ENCODE measurements at regions not wholly inside any gene's neighbourhood (a gene's known extent, or its start where the extent isn't known, plus 50 kb on each side); places are given as distances from the start of the nearest gene placed in this dataset.
"Not testable (repeated sequence)": the region's sequence is repeated elsewhere in the genome, so short reads cannot be mapped to it uniquely, and the experiment has no call there.

DNA sequence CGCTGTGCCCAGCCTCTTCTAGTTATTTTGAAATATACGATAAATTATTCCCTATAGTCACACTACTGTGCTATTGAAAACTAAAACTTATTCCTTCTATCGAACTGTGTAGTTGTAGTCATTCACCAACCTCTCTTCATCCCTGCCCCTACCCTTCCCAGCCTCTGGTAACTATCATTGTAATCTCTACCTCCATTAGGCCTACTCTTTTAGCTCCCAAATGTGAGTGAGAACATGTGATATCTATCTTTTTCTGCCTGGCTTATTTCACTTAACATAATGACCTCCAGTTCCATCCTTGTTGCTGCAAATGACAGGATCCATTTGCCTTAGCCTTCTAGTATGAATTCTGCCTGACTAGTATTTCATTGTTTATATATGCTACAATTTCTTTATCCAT, 127.4 kb downstream of the PSAT1 start:
- intact Hi-C loops (cut with DNase I; ENCODE audit: low total_unique reads) (no loop called here), in situ Hi-C loops (cut with MboI; ENCODE audit: low pct_ligation_motif_present in 1 of 4, low pct_unique_long_range_greater_than_20kb in 1 of 4, low sequenced_read_pairs in 3 of 4) (no loop called here)
- no peak for TF ChIP-seq EP300 (IDR thresholded peaks at IDR 0.05; ENCODE audit: low read depth)
- TF ChIP-seq POLR2A (IDR thresholded peaks at IDR 0.05): no peak
- TF ChIP-seq, protein P1, sequence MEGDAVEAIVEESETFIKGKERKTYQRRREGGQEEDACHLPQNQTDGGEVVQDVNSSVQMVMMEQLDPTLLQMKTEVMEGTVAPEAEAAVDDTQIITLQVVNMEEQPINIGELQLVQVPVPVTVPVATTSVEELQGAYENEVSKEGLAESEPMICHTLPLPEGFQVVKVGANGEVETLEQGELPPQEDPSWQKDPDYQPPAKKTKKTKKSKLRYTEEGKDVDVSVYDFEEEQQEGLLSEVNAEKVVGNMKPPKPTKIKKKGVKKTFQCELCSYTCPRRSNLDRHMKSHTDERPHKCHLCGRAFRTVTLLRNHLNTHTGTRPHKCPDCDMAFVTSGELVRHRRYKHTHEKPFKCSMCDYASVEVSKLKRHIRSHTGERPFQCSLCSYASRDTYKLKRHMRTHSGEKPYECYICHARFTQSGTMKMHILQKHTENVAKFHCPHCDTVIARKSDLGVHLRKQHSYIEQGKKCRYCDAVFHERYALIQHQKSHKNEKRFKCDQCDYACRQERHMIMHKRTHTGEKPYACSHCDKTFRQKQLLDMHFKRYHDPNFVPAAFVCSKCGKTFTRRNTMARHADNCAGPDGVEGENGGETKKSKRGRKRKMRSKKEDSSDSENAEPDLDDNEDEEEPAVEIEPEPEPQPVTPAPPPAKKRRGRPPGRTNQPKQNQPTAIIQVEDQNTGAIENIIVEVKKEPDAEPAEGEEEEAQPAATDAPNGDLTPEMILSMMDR (IDR thresholded peaks at IDR 0.05): no peak
- TF ChIP-seq POLR2AphosphoS5 (IDR thresholded peaks at IDR 0.05): no peak
- H3K27ac ChIP-seq: no peak overlapping the region
- no peaks in the 10 kb centered on the region for H3K27me3 ChIP-seq
- no peaks in the 10 kb centered on the region for H3K4me1 ChIP-seq
- H3K36me3 ChIP-seq: no peaks in the 10 kb centered on the region
- peaks cover 0 to 4% of the 10 kb centered on the region in 2 donors for H3K9me3 ChIP-seq
- H3K4me3 ChIP-seq: no peak overlapping the region
- no peak for DNase-seq
- 90 to 92% methylated on average over 3 of the region's 3 CpGs for WGBS, 2 donors (ENCODE audit: low coverage in 1 of 2)

DNA sequence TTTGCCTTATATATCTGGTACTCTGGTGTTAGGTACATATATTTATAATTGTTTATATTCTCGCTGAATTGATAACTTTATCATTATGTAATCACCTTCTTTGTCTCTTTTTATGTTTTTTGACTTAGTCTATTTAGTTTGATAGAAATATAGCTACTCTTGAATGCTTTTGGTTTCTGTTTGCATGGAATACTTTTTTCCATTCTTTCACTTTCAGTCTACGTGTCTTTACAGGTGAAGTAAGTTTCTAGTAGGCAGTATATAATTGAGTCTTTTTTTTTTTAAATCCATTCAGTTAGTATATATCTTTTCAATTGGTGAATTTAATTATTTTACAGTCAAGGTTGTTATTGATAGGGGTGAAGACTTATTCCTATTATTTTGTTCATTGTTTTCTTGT, 131.7 kb downstream of the PSAT1 start:
- no peaks in the 10 kb centered on the region for H3K36me3 ChIP-seq
- H3K4me3 ChIP-seq: no peak overlapping the region
- DNase-seq: no peak
- H3K27ac ChIP-seq: no peak overlapping the region
- WGBS, 2 donors (ENCODE audit: low coverage in 1 of 2): 40 to 50% methylated on average over 2 of the region's 2 CpGs
- no peak for TF ChIP-seq EP300 (IDR thresholded peaks at IDR 0.05; ENCODE audit: low read depth)
- TF ChIP-seq POLR2A (IDR thresholded peaks at IDR 0.05): no peak
- TF ChIP-seq, protein P1 (IDR thresholded peaks at IDR 0.05): no peak
- no peak for TF ChIP-seq POLR2AphosphoS5 (IDR thresholded peaks at IDR 0.05)
- peaks cover 0 to 5% of the 10 kb centered on the region in 2 donors for H3K9me3 ChIP-seq
- H3K27me3 ChIP-seq: no peaks in the 10 kb centered on the region
- H3K4me1 ChIP-seq: no peaks in the 10 kb centered on the region
- in situ Hi-C loops (cut with MboI; ENCODE audit: low pct_ligation_motif_present in 1 of 4, low pct_unique_long_range_greater_than_20kb in 1 of 4, low sequenced_read_pairs in 3 of 4) (no loop called here), intact Hi-C loops (cut with DNase I; ENCODE audit: low total_unique reads) (no loop called here)

DNA sequence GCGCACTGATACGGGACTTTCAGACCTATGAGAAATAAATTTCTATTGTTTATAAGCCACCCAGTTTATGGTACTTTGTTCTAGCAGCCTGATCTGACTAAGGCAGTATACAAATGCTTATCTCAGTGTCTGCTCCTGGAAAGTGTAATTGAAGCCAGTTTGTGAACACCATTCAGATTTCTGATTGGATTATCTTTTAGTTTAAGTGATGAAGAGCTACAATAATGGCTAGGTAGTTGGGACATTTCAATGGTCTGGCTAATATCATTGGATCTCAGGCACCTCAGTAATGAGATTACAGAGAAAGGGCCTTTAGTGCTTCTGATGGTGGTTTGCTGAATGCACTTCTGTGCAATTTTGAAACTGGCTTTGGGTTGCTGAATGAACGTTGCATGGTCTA, 133.5 kb downstream of the PSAT1 start:
- in situ Hi-C loops (cut with MboI; ENCODE audit: low pct_ligation_motif_present in 1 of 4, low pct_unique_long_range_greater_than_20kb in 1 of 4, low sequenced_read_pairs in 3 of 4) (no loop called here), intact Hi-C loops (cut with DNase I; ENCODE audit: low total_unique reads) (no loop called here)
- H3K27me3 ChIP-seq: no peaks in the 10 kb centered on the region
- DNase-seq: no peak
- H3K4me3 ChIP-seq: no peak overlapping the region
- WGBS, 2 donors (ENCODE audit: low coverage in 1 of 2): 75 to 85% methylated on average over 1 to 3 of the region's 3 CpGs
- no peak for TF ChIP-seq POLR2A (IDR thresholded peaks at IDR 0.05)
- no peak for TF ChIP-seq EP300 (IDR thresholded peaks at IDR 0.05; ENCODE audit: low read depth)
- TF ChIP-seq, protein P1 (IDR thresholded peaks at IDR 0.05): no peak
- TF ChIP-seq POLR2AphosphoS5 (IDR thresholded peaks at IDR 0.05): no peak
- H3K9me3 ChIP-seq: peaks cover 0 to 5% of the 10 kb centered on the region in 2 donors
- no peaks in the 10 kb centered on the region for H3K4me1 ChIP-seq
- H3K36me3 ChIP-seq: no peaks in the 10 kb centered on the region
- no peak overlapping the region for H3K27ac ChIP-seq

DNA sequence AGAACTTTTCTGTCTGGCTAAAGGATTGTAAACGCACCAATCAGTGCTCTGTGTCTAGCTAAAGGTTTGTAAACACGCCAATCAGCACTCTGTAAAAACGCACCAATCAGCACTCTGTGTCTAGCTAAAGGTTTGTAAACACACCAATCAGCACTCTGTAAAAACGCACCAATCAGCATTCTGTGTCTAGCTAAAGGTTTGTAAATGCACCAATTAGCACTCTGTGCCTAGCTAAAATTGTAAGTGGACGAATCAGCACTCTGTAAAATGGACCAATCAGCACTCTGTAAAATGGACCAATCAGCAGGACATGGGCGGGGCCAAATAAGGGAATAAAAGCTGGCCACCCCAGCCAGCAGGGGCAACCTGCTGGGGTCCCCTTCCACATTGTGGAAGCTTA, 134.1 kb downstream of the PSAT1 start:
- DNase-seq; H3K4me1 ChIP-seq; H3K9me3 ChIP-seq; H3K4me3 ChIP-seq; in situ Hi-C loops (cut with MboI; ENCODE audit: low pct_ligation_motif_present in 1 of 4, low pct_unique_long_range_greater_than_20kb in 1 of 4, low sequenced_read_pairs in 3 of 4); H3K27me3 ChIP-seq; H3K27ac ChIP-seq; H3K36me3 ChIP-seq; intact Hi-C loops (cut with DNase I; ENCODE audit: low total_unique reads): not testable (repeated sequence)
- WGBS, 2 donors (ENCODE audit: low coverage in 1 of 2): 70 to 90% methylated on average over 2 to 6 of the region's 6 CpGs

DNA sequence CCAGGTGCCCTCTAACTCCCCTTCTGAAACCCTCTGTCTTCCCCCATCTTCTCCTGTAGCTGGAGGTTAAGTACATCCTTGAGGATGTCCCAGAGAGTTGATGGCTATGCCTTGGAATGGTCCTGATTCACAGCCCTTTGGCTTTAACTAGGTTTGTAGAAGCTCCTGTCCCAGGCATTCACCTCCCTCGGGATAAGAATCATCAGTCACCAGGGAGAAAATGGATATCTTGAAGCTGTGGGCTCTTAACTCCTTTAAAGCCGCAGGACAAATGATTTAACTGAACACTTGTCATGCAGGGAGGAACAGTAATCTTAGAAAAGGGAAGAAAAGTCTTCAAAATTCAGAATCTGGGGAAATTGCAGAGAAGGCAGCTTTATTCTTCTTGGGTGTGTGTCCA, 139.9 kb downstream of the PSAT1 start:
- TF ChIP-seq POLR2AphosphoS5 (IDR thresholded peaks at IDR 0.05) (no peak), POLR2A (IDR thresholded peaks at IDR 0.05) (no peak), EP300 (IDR thresholded peaks at IDR 0.05; ENCODE audit: low read depth) (no peak)
- TF ChIP-seq, protein P1 (IDR thresholded peaks at IDR 0.05): no peak
- DNase-seq: no peak
- intact Hi-C loops (cut with DNase I; ENCODE audit: low total_unique reads): no loop called here
- WGBS, 2 donors (ENCODE audit: low coverage in 1 of 2): 50 to 74% methylated on average over 2 of the region's 2 CpGs
- Histone ChIP-seq H3K4me3 (no peak overlapping the region), H3K27me3 (peaks cover 9% of the 10 kb centered on the region), H3K9me3 (no peaks in the 10 kb centered on the region), H3K27ac (no peak overlapping the region), H3K36me3 (no peaks in the 10 kb centered on the region), H3K4me1 (peaks cover 0 to 3% (median 0%) of the 10 kb centered on the region in 4 donors)
- in situ Hi-C loops (cut with MboI; ENCODE audit: low pct_ligation_motif_present in 1 of 4, low pct_unique_long_range_greater_than_20kb in 1 of 4, low sequenced_read_pairs in 3 of 4): no loop called here

All from transverse colon (tissue), 4 donors.